ENCODE measurements at regions not wholly inside any gene's neighbourhood (a gene's known extent, or its start where the extent isn't known, plus 50 kb on each side); places are given as distances from the start of the nearest gene placed in this dataset.
A peak's percentile ranks its signal among the peaks of the same experiment; 100 is the strongest.

DNA sequence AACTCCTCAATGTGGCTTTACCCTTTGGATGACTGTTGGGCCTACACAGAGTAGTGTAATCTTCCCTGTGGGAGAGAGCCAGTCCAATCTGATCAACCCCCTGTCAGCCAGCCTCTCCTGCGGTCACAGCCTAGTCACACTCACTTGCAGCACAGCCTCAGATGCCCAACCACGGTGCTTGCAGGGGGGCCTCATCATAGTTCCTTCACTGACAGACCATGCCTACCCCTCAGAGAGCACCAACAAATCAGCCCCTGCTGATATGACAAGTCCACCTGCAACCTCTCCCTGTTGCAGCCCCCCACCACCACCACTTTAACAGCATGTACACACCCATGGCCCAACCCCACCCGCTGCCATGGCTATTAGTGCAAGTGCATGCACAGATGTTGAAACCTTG lies 146.8 kb downstream of the HMGN5 start:
- DNase-seq = no peak

DNA sequence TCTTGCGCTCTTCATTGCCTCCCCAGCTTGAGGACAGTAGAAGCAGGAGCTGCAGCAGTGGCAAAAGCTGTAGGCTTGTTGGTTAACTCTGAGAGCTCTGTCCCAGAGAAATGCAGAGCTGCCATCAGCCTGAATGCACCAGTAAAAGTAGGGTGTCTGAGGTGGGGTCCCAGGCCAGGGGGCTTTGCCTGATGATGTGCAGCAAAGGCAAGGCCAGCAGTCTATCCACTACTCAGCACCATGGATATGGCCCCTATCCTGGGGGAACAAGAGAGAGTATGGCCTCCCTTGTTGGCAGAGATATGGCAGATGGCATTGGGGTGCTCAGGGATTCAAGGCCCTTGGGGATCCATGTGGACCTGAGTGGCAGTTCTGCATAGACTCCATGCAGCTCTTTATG lies 180.2 kb downstream of the HMGN5 start:
- no peak for DNase-seq

DNA sequence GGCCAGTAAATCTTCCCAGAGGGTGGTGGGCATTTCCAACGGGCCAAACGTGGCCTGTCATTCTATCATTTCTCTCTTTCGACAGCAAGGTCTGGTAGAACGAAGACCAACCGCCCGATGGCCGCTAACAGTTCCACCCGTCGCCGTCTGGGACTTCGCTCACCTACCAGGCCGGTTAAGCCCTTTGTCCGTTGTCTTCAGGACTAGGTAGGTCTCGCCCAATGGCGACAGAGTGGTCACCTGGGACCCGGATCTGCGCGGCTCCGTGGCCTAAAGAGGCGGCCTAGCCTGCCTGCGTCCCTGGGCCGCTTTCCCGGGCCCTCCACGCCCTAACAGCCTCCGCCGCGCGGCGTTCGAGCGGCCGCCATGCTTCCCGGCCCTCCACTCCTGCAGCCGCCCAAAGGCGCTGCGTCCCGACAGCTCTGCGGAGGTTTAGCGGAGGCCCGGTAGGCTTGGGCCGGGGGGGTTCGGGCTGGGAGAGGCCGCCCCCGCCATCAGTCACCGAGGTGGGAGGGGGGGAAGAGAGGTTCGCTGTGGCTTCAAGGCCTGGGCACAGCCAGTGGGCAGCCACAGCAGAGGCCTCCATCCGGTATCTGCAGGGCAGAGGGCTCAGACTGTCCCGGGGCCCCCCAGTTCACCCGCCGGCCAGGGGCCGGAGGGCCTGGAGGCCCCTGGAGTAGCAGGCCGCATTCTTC lies 194.0 kb upstream of the BRWD3 start:
- DNase-seq = no peak

DNA sequence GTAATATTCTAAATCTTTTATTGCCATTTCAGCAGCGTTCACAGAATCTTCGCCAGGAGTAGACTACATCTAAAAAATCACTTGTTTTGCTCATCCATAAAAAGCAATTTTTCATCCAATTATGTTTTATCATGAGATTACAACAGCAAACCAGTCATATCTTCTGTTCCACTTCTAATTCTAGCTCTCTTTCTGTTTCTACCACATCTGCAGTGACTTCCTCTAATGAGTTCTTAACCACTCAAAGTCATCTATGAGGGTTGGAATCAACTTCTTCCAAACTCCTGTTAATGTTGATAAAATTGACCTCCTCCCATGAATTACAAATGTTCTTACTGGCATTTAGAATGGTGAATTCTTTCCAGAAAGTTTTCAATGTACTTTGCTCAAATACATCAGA lies 174.4 kb upstream of the BRWD3 start:
- peak in 1 of 2 experiments; percentile 1 for DNase-seq
